ENCODE measurements at regions not wholly inside any gene's neighbourhood (a gene's known extent, or its start where the extent isn't known, plus 50 kb on each side); places are given as distances from the start of the nearest gene placed in this dataset.

- TF ChIP-seq CTCF (IDR thresholded peaks at IDR 0.05) (no peak), POLR2A (IDR thresholded peaks at IDR 0.05) (no peak)
Observed at GRCh38 chr14:86203843-86204242, 673.9 kb downstream of the FLRT2 start.

Measured in body of pancreas (tissue), 4 donors.